Stimulated activated CD4-positive, alpha-beta T cell treated with anti-CD3 and anti-CD28 coated beads, Interleukin-2, amount 100 ng/mL, for 24 hours (primary cell): ENCODE measurements at regions not wholly inside any gene's neighbourhood (a gene's known extent, or its start where the extent isn't known, plus 50 kb on each side); places are given as distances from the start of the nearest gene placed in this dataset.

Experiments used
- DNase-seq, 2 donors: peaks; one replicate each; pipeline ENCODE4 v3.0.0-alpha.2; 2020

- no peak for DNase-seq
These were observed 55.4 kb upstream of the CCBE1 start for GRCh38 chr18:59752666-59753065.

GRCh38 chr18:59751186-59751585 is 54.0 kb upstream of the CCBE1 start:
- DNase-seq, result no peak

- DNase-seq, result no peak
These were observed 51.6 kb upstream of the CCBE1 start for GRCh38 chr18:59748628-59749360.
